SK-N-MC (cell line): ENCODE measurements at regions not wholly inside any gene's neighbourhood (a gene's known extent, or its start where the extent isn't known, plus 50 kb on each side); places are given as distances from the start of the nearest gene placed in this dataset.

Experiments used
- DNase-seq: peaks from one replicate; pipeline ENCODE4 v3.0.0-alpha.2; 2011; ENCODE audit warnings: low read depth, low spot score
- H3K27ac ChIP-seq: fragments of 200-600 bp; sonication (generic); 2 replicates; pipeline ENCODE4 v1.5.1; 2016; ENCODE audit warnings: mixed run types
- H3K36me3 ChIP-seq: fragments of 200-600 bp; sonication (generic); 2 replicates; pipeline ENCODE4 v1.6.1; 2017; ENCODE audit warnings: antibody characterized with exemption, low read length, mixed read lengths; ENCODE audit not compliant: insufficient read depth
- H3K4me3 ChIP-seq: fragments of 200-600 bp; sonication (generic); 2 replicates; pipeline ENCODE4 v1.5.1; 2016
- H3K9ac ChIP-seq: fragments of 200-600 bp; sonication (generic); 2 replicates; pipeline ENCODE4 v1.8.0; 2017; ENCODE audit warnings: mixed run types, mixed read lengths; ENCODE audit not compliant: insufficient read length
- H3K9me3 ChIP-seq: fragments of 200-600 bp; sonication (generic); 2 replicates; pipeline ENCODE4 v1.6.1; 2017; ENCODE audit warnings: low read depth, mild to moderate bottlenecking, antibody characterized with exemption, low read length, moderate library complexity, mixed read lengths
- EZH2 ChIP-seq: fragments of 200-600 bp; sonication (generic); IDR thresholded peaks from one replicate; pipeline ENCODE4 v1.6.1; 2017; ENCODE audit warnings: antibody characterized with exemption
- FOXP2 ChIP-seq: optimal IDR thresholded peaks from 2 replicates; pipeline ENCODE3; 2011; ENCODE audit warnings: mild to moderate bottlenecking, moderate library complexity; ENCODE audit not compliant: insufficient read depth; ENCODE audit errors: extremely low read length, control extremely low read depth
- POLR2AphosphoS5 ChIP-seq: IDR thresholded peaks from 2 replicates; pipeline ENCODE4 v1.6.1; 2012; ENCODE audit warnings: mild to moderate bottlenecking, low read depth, low read length, borderline replicate concordance

GRCh38 chr2:62292190-62292589, 96.3 kb downstream of the B3GNT2 start:
- TF ChIP-seq EZH2 (no peak), FOXP2 (no peak), POLR2AphosphoS5 (no peak)
- no peak overlapping the region for H3K9ac ChIP-seq
- no peak for DNase-seq

DNA sequence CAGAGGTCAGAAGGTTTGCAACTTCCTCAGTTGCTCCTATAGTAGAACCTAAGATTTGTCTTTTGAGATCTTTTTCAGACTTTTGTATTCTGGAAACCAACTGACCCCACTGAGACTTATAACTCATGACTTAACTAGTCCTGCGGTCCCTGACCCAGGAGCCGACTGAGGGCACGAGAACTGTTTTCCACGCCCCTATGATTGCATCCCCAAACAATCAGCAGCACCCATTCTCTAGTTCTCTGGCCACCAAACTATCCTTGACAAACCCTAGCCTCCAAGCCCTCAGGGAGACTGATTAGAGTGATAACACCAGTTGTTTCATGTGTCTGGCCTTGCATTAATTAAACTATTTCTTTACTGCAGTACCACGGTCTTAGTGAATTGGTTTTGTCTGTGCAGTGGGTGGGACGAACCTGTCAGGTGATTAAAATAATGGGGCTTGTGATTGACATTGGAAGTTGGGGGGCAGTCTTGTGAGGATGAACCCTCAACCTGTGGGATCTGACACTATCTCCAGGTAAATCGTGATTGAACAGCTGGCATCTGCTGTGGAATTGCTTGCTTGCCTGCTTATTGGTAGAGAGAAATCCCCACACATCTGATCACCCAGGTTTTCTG, 95.7 kb downstream of the B3GNT2 start:
- Histone ChIP-seq H3K9me3 (no peaks in the 10 kb centered on the region), H3K36me3 (no peaks in the 10 kb centered on the region), H3K9ac (no peak overlapping the region), H3K27ac (no peak overlapping the region), H3K4me3 (no peak overlapping the region)
- TF ChIP-seq FOXP2 = no peak
- no peak for TF ChIP-seq EZH2
- TF ChIP-seq POLR2AphosphoS5 = no peak
- no peak for DNase-seq

More at GRCh38 chr2:62292190-62292589, 96.3 kb downstream of the B3GNT2 start:
- H3K27ac ChIP-seq = 0 out of 2 replicates have a peak overlapping the region, but pooled peaks have one; percentile 16
- no peaks in the 10 kb centered on the region for H3K9me3 ChIP-seq
- H3K4me3 ChIP-seq = peak overlapping the region; percentile 19; the same call in 1 of the 2 replicates
- H3K36me3 ChIP-seq = no peaks in the 10 kb centered on the region

DNA sequence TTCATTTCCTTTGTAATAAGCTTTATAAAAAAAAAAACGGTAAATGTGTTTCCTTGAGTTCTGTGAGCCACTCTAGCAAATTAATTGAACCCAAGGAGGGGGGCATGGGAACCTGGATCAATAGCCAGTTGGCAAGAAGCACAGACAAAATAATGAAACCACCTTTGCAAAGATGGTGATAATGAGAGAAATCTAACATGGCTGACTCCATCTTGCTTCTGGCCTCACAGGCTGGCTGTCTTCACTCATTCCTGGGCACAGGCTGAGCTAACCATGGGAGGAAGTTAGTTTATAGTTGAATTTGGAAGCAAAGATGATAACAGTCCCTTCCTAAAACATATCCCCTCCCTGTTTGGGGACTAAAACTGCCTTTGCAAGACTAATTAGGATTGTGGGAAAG, 95.1 kb downstream of the B3GNT2 start:
- TF ChIP-seq EZH2 = no peak
- no peak for TF ChIP-seq FOXP2
- TF ChIP-seq POLR2AphosphoS5 = no peak
- H3K4me3 ChIP-seq = no peak overlapping the region
- H3K36me3 ChIP-seq = no peaks in the 10 kb centered on the region
- H3K9ac ChIP-seq = no peak overlapping the region
- no peak for DNase-seq
- H3K27ac ChIP-seq = no peak overlapping the region
- no peaks in the 10 kb centered on the region for H3K9me3 ChIP-seq

- no peak for DNase-seq
- TF ChIP-seq POLR2AphosphoS5 = no peak
- no peak overlapping the region for H3K9ac ChIP-seq
- H3K4me3 ChIP-seq = no peak overlapping the region
- H3K36me3 ChIP-seq = no peaks in the 10 kb centered on the region
- H3K27ac ChIP-seq = no peak overlapping the region
- no peaks in the 10 kb centered on the region for H3K9me3 ChIP-seq
Measured at GRCh38 chr2:62287899-62288880, 92.3 kb downstream of the B3GNT2 start.

DNA sequence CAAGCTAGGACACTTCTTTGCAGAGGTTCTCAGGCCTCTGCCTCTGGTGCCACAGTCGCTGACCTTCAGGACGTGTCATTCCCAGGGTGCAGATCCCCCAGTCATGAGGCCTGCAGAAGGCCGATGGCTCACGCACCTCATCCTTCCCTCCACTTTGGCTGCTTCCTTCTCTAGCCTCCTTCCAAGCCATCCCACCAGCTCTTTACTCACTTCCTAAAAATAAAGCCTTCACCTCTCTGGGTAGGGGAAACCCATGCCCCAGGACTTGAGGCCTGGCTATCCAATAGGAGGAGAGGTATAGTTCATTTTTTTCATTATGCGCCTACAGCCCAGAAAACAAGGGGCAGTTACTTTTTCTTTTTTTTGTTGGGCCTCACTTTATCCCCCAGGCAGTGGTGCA, 91.4 kb downstream of the B3GNT2 start:
- no peaks in the 10 kb centered on the region for H3K36me3 ChIP-seq
- no peak overlapping the region for H3K4me3 ChIP-seq
- H3K9me3 ChIP-seq = no peaks in the 10 kb centered on the region
- H3K27ac ChIP-seq = no peak overlapping the region
- H3K9ac ChIP-seq = no peak overlapping the region
- TF ChIP-seq POLR2AphosphoS5 = no peak
- TF ChIP-seq EZH2 = no peak
- no peak for TF ChIP-seq FOXP2
- DNase-seq = no peak

- Histone ChIP-seq H3K9me3 (no peaks in the 10 kb centered on the region), H3K36me3 (no peaks in the 10 kb centered on the region), H3K9ac (no peak overlapping the region), H3K4me3 (no peak overlapping the region), H3K27ac (no peak overlapping the region)
- DNase-seq = no peak
- no peak for TF ChIP-seq EZH2
- no peak for TF ChIP-seq POLR2AphosphoS5
- TF ChIP-seq FOXP2 = no peak
Measured at GRCh38 chr2:62286089-62286785, 90.3 kb downstream of the B3GNT2 start.

DNA sequence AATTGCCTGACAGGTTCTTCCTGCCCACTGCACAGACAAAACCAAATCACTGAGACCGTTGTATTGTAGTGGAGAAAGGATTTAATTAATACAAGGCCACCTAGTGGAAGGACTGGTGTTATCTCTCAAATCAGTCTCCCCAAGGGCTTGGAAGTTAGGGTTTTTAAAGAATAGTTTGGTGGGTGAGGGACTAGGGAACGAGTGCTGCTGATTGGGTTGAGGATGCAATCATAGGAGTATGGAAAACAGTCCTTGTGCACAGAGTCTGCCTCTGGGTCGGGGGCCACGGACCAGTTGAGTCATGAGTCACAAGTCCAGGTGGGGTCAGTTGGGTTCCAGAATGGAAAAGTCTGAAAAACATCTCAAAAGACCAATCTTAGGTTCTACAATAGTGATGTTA, 89.1 kb downstream of the B3GNT2 start:
- DNase-seq = no peak
- no peaks in the 10 kb centered on the region for H3K36me3 ChIP-seq
- no peak overlapping the region for H3K27ac ChIP-seq
- no peak for TF ChIP-seq FOXP2
- TF ChIP-seq EZH2 = no peak
- no peak for TF ChIP-seq POLR2AphosphoS5
- H3K9me3 ChIP-seq = no peaks in the 10 kb centered on the region
- no peak overlapping the region for H3K4me3 ChIP-seq
- H3K9ac ChIP-seq = no peak overlapping the region

- no peak for DNase-seq
- H3K9me3 ChIP-seq = no peaks in the 10 kb centered on the region
- no peaks in the 10 kb centered on the region for H3K36me3 ChIP-seq
- no peak overlapping the region for H3K27ac ChIP-seq
- no peak overlapping the region for H3K4me3 ChIP-seq
- no peak overlapping the region for H3K9ac ChIP-seq
- no peak for TF ChIP-seq FOXP2
- no peak for TF ChIP-seq POLR2AphosphoS5
- TF ChIP-seq EZH2 = no peak
Measured at GRCh38 chr2:62284471-62284870, 88.6 kb downstream of the B3GNT2 start.
